ENCODE measurements at regions not wholly inside any gene's neighbourhood (a gene's known extent, or its start where the extent isn't known, plus 50 kb on each side); places are given as distances from the start of the nearest gene placed in this dataset.
"Not testable (repeated sequence)": the region's sequence is repeated elsewhere in the genome, so short reads cannot be mapped to it uniquely, and the experiment has no call there.

DNA sequence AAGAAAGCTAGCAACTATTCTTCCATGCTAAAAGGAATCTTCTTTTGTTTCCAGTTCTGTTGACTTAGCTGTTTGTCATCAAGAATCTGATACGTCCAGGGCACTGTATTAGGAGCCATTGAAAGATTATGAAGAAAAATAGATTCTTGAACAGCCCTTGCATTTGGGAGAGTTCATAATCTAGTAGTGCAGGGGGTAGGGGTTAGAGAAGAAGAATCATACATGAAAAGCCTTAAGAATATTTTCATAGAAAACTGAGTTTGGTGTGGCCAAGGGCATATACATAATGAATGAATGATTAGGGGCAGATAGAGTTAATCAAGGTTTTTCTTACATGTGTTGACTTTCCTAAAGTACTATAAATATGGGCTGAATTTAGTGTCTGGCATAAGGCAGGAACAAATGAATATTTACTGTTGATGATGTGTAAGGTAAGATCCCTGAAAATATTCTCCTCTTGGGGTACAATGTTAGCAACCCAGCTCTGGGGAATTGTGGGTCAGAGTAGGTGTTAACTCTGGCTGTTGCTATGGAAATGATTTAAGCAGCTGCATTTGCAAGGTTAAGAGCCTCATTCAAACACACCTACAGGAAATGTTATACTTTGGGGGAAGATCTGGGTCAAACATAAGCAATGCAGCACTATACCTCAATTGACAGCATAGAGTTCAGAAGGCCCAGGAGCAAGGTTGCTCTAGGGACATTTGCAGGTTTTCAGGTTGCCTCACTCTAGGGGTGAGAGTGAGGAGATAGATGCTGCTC is 667.3 kb upstream of the CITED2 start:
- DNase-seq, result no peak

DNA sequence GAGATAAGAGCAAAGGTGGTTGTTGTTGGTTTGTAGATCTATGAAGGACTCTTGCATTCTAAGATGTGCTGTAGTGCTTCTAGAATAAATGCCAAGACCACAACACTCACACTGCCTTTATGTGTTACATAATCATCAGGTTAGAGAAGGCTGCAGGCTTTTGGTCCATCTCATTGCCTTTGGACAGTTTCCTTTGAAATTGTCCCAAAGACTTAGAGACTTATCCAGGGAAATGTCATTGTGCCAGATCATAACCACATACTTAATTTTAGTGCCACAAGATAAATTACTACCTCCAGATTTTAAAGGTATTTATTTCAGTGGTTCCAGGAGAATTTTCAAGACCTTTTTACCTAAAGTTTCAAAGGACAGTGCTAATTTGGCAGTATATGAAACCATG is 666.6 kb upstream of the CITED2 start:
- DNase-seq, result no peak

DNA sequence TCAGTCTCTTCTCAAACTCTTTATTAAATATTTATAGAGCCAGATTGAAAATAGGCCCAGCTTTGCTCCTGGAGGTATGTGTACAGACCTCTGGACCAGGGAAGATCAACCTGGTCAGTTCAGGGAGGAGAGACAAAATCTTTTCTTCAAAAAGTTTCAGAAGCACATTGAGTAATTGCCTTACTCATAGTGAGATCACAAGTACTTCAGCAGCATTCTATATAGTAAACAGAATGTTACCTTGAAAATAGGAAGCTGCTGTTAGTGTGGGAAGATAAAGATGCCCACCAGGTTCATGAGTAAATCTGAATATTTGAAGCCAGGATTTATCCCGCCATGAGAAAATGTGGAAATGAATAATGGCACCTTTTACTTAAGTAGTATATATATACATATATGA is 665.9 kb upstream of the CITED2 start:
- DNase-seq, result no peak

DNA sequence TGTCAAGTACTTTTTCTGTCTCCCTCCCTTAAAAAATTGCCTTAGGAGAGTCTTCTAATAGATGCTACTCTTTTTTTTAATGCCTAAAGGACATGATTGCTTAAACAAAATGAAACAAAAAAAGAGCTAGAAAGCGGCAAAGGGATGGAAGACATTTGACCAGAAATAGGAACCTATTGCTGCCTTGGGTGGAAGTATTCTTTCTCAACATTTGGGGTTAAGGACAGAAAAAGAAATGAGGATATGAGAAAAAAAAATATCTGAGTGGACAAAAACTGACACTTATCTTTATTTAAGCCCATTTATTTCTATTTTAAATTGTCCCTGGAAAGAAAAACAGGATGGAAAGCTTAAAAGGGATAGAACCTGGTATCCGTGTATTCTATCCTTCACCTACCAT is 664.9 kb upstream of the CITED2 start:
- DNase-seq, result no peak

DNA sequence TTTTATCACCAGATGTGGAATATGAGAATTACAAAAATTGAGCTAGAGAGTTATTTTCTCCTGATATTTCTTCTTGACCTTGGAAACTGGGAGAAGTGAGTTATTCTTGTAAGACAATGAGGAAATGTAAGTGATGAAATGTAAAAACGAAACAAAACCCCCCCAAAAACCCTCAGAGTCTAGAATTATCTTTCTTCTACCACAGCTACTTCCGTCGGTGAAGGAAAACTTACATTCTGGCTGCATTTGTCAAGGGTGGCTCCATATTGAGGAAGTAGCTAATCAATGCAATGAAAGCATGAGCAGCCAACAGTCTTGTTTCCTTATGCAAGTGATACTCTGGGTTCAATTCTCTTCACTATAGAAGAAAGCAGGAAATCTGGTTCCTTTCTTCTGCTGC is 661.7 kb upstream of the CITED2 start:
- no peak for DNase-seq

DNA sequence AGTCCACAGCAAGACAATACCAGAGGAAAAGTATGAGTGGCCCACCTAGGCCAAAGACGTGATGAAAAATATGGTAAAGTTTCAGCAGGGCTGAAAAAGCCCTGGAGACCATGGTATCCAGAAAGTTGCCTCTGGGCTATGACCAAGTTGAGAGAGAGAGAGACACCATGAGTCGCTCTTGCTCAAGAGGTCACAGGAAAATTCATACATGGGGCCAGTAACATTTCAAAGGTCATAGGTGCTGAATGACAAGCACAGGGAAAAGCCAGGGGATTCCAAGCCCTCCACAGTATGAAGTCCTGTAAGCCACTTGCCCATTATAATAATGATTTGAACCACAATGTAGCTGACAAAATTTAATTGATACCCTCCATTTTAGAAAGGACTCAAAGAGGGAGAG is 657.7 kb upstream of the CITED2 start:
- DNase-seq, result no peak

DNA sequence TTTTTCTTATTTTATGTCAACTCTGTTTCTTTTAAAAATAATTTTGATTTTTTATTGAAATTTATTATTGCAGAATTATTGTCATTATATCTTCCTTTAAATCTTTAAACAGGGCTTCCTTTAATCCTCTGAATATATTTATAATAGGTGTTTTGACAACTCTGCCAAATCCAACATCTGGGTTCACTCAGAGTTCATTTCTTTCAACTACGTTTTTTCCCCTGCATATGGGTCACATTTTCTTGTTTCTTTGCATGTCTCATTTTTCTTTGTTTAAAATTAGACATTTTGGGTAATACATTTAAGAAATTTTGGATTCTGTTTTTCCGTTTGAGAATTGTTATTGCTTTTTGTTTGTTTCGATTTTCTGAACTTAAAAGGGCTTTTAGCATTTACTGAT is 655.1 kb upstream of the CITED2 start:
- DNase-seq, result no peak

DNA sequence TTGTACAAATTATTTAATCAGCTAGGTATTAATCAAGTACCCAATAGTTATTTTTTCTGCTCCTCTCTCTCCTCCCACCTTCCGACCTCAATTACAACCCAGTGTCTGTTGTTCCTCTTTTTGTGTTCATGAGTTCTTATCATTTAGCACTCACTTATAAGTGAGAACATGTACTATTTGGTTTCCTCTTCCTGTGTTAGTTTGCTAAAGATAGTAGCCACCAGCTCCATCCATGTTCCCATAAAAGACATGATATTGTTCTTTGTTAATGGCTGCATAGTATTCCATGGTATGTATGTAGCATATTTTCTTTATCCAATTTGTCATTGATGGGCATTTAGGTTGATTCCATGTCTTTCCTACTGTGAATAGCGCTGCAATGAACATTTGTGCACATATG is 652.8 kb upstream of the CITED2 start:
- DNase-seq, result no peak

DNA sequence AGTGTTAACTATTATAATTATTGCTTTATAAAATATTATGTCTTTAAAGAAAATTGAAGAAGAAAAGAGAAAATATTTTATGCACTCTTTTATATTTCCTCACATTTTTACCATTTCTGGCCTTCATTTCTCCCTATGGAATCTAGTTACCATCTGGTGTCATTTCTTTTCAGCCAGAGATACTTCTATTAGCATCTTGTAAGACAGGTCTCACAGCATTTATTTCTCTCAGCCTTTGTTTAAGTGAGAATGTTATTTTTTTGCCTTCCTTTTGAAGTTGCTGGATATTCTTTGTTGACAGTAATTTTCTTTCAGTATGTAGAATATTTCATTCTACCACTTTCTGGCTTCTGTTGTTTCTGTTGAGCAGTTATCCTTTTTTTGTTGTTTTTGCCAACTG is 652.1 kb upstream of the CITED2 start:
- DNase-seq, result no peak

DNA sequence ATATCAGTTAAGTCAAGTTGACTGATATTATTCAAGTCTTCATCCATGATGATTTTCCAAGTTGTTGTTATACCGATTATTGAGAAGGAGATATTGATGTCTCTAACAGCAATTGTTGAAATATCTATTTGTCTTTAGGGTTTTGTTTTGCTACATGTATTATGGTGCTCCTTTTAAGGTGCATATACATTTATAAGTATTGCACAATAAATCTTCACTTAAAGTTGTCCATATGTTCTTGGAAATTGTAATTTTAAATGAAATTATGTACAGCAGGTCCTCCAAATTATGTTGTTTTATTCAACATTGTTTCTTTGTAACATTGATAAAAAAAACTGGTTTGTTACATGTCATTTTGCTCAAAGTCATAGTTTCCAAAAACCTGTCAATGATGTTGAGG is 650.7 kb upstream of the CITED2 start:
- DNase-seq, result no peak

DNA sequence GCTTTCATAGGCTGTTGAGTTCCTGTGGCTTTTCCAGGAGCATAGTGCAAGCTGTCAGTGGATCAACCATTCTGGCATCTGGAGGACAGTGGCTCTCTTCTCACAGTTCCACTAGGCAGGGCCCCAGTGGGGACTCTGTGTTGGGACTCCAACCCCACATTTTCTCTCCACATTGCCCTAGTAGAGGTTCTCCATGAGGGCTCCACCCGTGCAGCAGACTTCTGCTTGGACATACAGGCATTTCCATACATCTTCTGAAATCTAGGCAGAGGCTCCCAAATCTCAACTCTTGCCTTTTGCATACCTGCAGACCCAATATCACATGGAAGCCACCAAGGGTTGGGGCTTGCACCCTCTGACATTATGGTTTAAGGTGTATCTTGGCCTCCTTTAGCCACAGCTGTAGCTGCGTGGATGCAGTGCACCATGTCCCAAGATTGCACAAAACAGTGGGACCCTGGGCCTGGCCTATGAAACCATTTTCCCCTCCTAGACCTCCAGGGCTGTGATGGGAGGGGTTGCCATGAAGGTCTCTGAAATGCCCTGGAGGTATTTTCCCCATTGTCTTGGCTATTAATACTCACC is 645.9 kb upstream of the CITED2 start:
- no peak for DNase-seq

DNA sequence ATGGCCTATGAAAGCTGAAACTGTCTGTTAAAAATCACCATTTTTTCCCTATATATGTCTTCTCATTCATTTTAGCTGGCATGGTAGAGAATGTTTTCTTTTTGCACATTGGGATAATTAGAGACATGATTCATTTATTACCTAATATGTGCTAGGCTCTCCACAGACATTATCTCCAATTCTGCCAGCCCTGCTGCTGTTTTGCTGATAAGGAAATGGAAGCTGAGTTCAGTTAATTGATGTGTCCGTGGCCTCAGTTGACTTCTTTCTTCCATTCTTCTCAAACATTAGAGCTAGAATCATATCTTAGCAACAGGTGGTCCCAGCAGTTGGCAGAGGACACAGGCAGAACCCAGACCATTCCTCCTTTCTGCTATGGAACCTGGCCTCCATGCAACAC is 644.1 kb upstream of the CITED2 start:
- no peak for DNase-seq

DNA sequence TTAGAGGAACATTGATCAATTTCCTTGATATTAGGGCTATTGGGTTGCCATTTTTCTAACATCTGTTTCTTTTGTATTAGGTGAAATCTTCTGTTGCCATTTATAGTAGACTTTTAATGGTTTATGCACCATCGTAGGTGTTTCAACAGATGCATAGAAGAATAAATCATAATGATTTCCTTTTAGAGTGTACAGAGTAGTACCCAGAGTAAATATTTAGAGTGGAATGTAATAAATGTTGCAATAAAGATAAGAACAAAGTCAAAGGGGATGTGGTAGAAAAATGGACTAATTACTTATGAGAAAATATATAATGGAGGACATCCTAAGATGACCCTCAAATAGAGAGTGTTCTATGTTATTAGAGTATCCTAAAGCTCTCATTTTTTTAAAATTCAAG is 643.0 kb upstream of the CITED2 start:
- DNase-seq, result no peak

DNA sequence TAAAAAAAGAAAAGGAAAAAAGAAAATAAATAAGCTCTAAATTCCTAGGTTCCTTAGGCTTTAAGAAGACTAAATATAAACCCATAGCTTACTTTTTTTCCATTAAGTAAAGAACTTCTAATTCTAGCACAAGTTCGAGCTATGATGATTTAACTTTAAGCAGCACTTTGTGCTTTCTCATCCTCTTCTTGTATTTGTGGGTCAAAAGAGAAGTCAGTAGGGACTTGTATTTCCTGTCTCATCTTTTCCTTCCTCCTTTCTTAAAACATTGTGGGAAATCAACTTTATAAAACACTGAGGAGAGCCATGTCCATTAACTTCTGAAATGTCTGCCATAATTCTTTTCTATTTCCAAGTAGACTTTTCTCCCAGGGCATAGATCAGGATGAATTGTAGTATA is 637.7 kb upstream of the CITED2 start:
- no peak for DNase-seq

DNA sequence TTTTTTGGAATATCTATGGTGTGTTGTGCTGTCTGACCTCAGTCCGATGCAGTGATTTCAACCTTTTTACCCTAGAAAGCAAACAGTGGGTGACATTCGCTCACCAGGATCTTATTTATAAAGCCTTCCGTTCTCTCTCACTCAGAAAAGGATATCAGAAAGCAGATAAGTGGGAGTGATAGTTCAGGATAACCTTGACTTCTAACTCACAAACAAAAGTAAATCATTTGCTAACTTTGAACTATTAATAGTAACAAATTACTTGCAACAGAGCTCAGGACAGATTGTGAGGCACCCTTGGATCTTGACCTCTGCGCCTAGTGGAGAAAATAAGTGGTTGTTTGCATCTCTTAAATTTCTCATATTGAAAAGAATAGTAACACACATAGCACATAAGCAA is 637.1 kb upstream of the CITED2 start:
- no peak for DNase-seq

DNA sequence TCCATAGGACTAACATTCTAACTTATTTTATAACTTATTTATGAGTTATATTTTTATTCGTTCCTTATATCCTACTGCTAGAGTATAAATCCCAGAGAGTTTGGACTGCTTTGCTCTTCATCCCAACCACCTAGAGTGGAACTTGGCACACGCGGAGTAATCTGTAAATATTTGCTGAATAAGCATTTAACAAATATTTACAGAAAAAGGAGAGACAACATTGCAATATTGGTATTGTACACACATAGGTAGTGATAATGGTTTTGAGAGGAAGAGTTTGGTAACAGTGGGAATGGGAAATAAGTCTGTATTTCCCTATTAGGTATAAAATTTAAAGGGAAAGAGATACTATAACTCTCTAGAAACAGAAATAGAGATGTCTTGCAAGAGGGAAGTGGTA is 634.8 kb upstream of the CITED2 start:
- no peak for DNase-seq

DNA sequence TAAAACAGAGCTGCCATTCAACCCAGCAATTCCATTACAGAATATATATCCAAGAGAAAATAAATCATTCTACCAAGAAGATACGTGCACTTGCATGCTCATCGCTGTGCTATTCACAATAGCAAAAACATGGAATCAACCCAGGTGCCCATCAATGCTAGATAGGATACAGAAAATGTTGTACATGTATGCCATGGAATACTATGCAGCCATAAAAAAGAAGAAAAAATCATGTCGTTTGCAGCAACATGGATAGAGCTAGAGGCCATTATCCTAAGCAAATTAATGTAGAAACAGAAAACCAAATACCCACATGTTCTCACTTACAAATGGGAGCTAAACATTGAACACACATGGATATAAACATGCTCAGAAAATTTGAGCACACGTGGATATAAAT is 633.1 kb upstream of the CITED2 start:
- no peak for DNase-seq

DNA sequence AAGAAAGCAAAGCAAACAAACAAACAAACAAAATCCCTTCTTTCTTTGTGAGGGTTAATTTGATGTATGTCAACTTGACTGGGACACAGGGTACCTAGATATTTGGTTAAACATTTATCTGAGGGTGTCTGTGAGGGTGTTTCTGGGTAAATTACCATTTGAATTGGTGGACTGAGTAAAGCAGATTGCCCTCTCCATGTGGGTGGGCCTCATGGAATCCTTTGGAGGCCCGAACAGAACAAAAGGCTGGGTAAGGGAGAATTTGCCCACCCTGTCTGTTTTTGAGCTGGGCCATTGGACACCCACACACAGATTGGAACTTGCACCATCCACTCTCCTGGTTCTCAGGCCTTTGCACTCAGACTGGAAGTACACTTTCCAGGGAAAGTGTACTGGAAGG is 628.8 kb upstream of the CITED2 start:
- DNase-seq, result no peak

DNA sequence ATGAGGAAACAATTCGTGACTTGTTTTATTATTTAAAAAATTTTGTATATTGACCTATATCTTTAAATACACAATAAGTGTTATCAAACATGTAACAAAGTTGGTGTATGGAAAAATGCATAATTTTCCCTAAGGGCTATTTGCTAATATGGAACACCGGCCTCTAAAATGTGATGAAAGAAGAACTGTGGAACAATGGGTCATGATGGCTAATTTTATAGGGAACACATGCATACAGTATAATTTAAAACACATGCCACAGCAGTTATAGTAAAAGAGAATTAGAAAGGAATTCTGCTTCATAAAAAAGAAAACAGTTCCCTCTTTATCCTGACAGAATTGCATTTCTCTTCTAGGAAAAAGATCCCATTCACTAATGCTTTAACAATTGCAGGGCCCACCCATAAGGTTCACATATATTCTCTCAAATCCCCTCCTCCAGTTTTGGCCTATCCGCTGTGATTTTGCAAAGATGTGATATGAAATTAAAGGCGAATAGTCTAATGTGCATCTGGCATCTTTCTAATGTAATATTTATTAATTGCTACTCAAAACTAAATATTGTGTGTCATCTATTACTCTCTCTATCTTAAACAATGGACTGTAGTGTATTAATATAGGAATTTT is 628.1 kb upstream of the CITED2 start:
- DNase-seq, result no peak

DNA sequence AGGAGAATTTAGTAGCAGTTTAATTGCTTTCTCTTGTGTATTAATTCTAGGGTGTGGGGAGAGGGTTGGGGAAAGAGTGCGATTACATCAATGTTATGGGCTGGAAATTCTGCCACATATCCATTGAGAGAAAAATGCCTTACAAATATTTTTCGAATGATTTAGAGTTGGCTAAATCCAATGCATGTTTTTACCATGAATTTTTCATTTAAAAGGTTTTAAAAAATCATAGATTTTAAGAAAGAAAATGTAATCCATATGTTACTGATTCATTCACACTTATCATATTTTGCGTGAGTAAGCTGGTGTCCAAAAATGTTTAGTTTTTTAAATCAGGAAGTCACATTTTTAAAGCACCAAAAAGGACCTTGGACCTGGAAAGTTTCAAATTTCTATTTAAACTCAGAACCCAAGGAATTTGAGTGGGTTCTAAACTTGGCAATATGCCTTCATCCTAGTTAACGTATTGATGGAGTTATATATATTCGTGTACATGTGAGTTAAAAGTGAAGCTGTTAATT is 627.4 kb upstream of the CITED2 start:
- DNase-seq, result no peak

DNA sequence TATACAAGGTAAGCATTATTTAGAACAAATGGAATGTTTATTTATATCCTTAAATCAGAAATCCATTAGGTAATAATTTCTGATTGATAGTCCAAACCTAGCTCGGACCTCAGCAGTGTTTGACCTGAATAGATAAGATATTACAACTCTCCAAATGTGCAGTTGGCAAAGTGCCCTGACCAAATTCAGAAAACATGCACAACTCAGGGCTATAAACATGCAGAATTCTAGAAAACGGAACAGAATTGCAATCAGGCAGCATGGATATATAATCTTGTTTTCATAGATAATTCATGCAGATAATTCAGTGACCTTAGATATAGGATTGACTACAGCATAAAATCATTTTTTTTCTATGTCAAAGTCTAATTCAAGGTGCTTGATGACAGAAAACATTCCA is 626.6 kb upstream of the CITED2 start:
- DNase-seq, result no peak

DNA sequence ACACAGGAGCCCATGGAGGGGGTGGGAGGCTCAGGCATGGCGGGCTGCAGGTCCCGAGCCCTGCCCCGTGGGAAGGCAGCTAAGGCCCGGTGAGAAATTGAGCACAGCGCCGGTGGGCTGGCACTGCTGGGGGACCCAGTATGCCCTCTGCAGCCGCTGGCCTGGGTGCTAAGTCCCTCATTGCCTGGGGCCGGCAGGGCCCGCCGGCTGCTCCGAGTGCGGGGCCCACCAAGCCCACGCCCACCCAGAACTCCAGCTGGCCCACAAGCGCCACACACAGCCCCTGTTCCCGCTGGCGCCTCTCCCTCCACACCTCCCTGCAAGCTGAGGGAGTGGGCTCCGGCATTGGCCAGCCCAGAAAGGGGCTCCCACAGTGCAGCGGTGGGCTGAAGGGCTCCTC is 625.2 kb upstream of the CITED2 start:
- DNase-seq, result not testable (repeated sequence)

DNA sequence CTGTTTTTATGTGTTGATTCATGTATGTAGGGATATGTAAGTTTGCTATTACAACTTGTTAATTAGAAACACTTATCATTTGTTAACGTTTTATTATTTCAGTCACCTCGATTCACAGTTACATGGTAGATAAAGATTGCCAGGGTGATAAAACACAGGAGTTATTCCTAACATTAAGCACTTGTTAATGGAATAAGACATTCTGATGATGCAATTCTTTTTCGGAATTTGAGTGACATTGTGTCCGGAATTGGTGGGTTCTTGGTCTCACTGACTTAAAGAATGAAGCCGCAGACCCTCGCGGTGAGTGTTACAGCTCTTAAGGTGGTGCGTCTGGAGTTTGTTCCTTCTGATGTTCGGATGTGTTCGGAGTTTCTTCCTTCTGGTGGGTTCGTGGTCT is 624.0 kb upstream of the CITED2 start:
- DNase-seq, result not testable (repeated sequence)

DNA sequence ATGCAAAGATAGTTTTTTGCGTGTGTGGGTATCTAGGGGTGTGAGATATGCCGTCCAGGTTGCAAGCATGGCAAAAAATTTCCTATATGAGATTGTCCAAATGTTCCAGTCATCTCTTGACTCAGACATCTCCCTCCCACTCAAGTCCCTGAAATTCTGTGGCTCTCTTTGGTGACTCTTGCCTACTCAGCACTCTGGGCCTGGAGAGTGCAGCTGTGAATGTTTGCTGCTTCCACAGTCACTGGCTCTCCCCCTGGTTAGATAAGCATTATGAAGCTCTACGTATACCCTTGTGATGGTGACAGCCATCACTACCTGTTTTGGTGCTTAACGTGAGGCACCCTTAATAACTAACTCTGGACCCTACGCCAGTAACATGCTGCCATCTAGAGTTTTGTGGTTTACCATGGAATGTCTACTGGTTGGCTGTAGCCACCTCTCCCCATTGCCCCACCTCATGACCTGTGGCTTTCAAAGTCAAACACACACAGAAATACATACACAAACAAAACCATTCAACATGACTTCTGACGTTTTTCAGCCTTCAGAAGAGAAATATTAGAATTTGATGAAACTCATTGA is 621.9 kb upstream of the CITED2 start:
- no peak for DNase-seq

All from NCI-H510A treated with DMSO at 0.1 percent for 48 hours (cell line).